A673 (cell line): ENCODE measurements at regions not wholly inside any gene's neighbourhood (a gene's known extent, or its start where the extent isn't known, plus 50 kb on each side); places are given as distances from the start of the nearest gene placed in this dataset.

ENCODE experiments used
- EZH2 ChIP-seq: fragments of 200-600 bp; sonication (generic); IDR thresholded peaks from 2 replicates; pipeline ENCODE4 v1.6.1; 2017; ENCODE audit warnings: borderline replicate concordance, low read depth, mild to moderate bottlenecking, mixed read lengths, antibody characterized with exemption, low read length; ENCODE audit not compliant: poor library complexity, severe bottlenecking
- TF ChIP-seq, protein P1 (sequence below): fragments of 300-800, 200-600 bp; sonication (generic); conservative IDR thresholded peaks from 2 replicates; pipeline ENCODE4 v1.5.1; 2017; ENCODE audit warnings: low read depth, mild to moderate bottlenecking, antibody characterized with exemption, low read length, moderate library complexity, mixed read lengths

DNA sequence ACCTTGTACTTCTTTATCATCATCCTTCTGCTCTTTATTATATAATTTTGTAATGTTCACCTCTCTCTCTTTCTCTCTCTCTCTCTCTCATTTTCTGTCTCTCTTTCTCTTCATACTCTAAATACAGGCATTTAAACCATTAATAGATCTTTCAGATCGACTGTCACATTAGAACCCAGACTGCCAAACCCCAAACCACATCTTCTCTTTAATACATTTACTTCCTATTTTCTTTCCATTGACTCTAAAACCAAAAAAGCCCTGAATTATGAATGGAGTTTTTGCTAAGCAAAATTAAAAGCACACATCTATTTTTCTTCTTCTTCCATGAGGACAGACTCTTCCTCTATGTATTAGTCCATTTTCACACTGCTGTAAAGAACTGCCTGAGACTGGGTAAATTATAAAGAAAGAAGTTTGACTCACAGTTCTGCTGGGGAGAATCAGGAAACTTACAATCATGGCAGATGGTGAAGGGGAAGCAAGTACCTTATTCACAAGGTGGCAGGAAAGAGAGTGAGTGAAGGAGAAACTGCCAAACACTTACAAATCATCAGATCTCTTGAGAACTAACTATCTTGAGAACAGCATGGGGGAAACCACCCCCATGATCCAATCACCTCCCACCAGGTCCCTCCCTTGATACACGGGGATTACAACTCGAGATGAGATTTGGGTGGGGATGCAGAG lies 272.7 kb upstream of the MGMT start:
- TF ChIP-seq, protein P1, sequence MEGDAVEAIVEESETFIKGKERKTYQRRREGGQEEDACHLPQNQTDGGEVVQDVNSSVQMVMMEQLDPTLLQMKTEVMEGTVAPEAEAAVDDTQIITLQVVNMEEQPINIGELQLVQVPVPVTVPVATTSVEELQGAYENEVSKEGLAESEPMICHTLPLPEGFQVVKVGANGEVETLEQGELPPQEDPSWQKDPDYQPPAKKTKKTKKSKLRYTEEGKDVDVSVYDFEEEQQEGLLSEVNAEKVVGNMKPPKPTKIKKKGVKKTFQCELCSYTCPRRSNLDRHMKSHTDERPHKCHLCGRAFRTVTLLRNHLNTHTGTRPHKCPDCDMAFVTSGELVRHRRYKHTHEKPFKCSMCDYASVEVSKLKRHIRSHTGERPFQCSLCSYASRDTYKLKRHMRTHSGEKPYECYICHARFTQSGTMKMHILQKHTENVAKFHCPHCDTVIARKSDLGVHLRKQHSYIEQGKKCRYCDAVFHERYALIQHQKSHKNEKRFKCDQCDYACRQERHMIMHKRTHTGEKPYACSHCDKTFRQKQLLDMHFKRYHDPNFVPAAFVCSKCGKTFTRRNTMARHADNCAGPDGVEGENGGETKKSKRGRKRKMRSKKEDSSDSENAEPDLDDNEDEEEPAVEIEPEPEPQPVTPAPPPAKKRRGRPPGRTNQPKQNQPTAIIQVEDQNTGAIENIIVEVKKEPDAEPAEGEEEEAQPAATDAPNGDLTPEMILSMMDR, result no peak
- TF ChIP-seq EZH2, result no peak
